ENCODE measurements at regions not wholly inside any gene's neighbourhood (a gene's known extent, or its start where the extent isn't known, plus 50 kb on each side); places are given as distances from the start of the nearest gene placed in this dataset.
"Not testable (repeated sequence)": the region's sequence is repeated elsewhere in the genome, so short reads cannot be mapped to it uniquely, and the experiment has no call there.

GRCh38 chr17:27089929-27090247, 204.0 kb upstream of the WSB1 start:
- Histone ChIP-seq H3K36me3 (no peaks in the 10 kb centered on the region), H3K27ac (no peak overlapping the region), H3K4me3 (ENCODE audit: low read depth, low read length) (no peak overlapping the region), H3K9me3 (ENCODE audit: severe bottlenecking) (no peaks in the 10 kb centered on the region), H3K27me3 (ENCODE audit: insufficient read depth, low read depth, severe bottlenecking) (peaks cover 31% of the 10 kb centered on the region)
- no peak for DNase-seq
- TF ChIP-seq, protein P1, sequence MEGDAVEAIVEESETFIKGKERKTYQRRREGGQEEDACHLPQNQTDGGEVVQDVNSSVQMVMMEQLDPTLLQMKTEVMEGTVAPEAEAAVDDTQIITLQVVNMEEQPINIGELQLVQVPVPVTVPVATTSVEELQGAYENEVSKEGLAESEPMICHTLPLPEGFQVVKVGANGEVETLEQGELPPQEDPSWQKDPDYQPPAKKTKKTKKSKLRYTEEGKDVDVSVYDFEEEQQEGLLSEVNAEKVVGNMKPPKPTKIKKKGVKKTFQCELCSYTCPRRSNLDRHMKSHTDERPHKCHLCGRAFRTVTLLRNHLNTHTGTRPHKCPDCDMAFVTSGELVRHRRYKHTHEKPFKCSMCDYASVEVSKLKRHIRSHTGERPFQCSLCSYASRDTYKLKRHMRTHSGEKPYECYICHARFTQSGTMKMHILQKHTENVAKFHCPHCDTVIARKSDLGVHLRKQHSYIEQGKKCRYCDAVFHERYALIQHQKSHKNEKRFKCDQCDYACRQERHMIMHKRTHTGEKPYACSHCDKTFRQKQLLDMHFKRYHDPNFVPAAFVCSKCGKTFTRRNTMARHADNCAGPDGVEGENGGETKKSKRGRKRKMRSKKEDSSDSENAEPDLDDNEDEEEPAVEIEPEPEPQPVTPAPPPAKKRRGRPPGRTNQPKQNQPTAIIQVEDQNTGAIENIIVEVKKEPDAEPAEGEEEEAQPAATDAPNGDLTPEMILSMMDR (IDR thresholded peaks at IDR 0.05; ENCODE audit: low read depth, low read length) = no peak

DNA sequence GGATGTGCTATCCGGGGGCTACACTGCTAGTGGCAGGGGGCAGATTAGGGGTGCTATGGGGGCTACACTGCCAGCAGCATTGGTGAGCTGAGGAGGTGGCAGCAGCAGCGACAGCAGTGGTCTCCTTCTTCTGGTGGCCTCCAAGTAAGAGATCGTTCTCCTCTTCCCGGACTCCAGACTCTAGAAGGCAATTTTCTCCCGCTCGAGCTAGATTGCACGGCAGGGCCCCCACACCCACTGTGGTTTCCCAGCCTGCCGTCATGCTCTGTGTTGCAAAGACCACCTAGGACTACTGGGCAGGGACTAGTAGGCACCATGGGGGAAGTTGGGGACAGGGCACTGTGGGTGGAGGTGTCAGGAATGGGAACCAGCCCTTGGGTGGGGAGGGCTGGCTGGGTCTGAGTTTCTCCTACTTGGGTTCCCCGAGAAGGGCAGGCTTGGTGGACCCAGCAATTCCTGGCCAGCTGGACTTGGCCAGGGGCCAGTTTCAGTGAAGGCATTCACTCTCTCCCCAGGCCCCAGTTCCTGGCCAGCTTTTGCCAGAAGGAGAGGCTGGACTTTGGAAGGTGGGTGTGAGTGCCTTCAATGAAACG, 203.4 kb upstream of the WSB1 start:
- H3K9me3 ChIP-seq (ENCODE audit: severe bottlenecking) = not testable (repeated sequence)

GRCh38 chr17:27091043-27091497, 202.8 kb upstream of the WSB1 start:
- no peaks in the 10 kb centered on the region for H3K9me3 ChIP-seq (ENCODE audit: severe bottlenecking)
- TF ChIP-seq, protein P1 (IDR thresholded peaks at IDR 0.05; ENCODE audit: low read depth, low read length) = no peak
- peaks cover 34% of the 10 kb centered on the region for H3K27me3 ChIP-seq (ENCODE audit: insufficient read depth, low read depth, severe bottlenecking)
- no peak overlapping the region for H3K27ac ChIP-seq
- H3K4me3 ChIP-seq (ENCODE audit: low read depth, low read length) = no peak overlapping the region
- no peaks in the 10 kb centered on the region for H3K36me3 ChIP-seq
- DNase-seq = no peak

More for the DNA sequence above, 203.4 kb upstream of the WSB1 start:
- H3K27ac ChIP-seq; H3K36me3 ChIP-seq; DNase-seq; H3K4me3 ChIP-seq (ENCODE audit: low read depth, low read length): not testable (repeated sequence)
- peaks cover 31% of the 10 kb centered on the region for H3K27me3 ChIP-seq (ENCODE audit: insufficient read depth, low read depth, severe bottlenecking)

DNA sequence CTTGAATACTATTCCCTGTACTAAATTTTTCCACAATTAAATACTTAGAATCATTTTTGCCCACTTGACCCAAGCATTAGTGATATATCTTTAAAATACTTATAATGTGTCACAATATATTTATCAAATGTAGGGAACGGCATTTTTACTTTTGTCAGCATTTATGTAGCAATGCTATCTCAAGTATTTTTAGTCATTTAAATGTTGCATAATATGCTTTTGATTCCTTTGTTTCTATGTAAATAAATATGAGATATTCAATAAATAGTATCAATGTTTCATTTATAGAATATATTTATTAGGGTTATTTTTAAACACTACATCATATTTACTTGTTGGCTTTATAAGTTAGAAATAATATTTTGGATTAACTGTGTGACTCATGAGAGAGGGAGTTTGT, 199.7 kb upstream of the WSB1 start:
- not testable (repeated sequence) for H3K9me3 ChIP-seq (ENCODE audit: severe bottlenecking); DNase-seq; H3K4me3 ChIP-seq (ENCODE audit: low read depth, low read length); H3K27ac ChIP-seq; H3K36me3 ChIP-seq
- H3K27me3 ChIP-seq (ENCODE audit: insufficient read depth, low read depth, severe bottlenecking) = peaks cover 25% of the 10 kb centered on the region

DNA sequence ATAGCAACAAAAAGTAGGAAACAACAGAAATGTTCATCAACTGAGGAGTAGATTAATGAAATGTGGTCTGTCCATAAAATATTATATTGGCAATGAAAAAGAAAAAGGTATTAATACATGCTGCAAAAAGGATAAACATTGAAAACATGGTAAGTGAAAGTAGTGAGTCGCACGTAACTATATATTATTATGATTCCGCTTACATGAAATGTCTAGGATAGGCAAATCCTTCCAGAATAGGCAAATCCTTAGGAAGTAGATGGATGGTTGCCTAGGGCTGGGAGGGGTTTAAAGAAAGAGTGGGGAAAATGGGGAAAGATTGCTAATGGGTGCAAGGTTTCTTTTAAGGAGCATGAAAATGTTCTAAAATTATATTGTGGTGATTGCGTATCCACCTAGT, 198.1 kb upstream of the WSB1 start:
- not testable (repeated sequence) for H3K36me3 ChIP-seq; H3K27ac ChIP-seq; H3K4me3 ChIP-seq (ENCODE audit: low read depth, low read length); DNase-seq; H3K9me3 ChIP-seq (ENCODE audit: severe bottlenecking)
- H3K27me3 ChIP-seq (ENCODE audit: insufficient read depth, low read depth, severe bottlenecking) = peaks cover 19% of the 10 kb centered on the region

- H3K36me3 ChIP-seq; H3K4me3 ChIP-seq (ENCODE audit: low read depth, low read length); H3K9me3 ChIP-seq (ENCODE audit: severe bottlenecking); H3K27ac ChIP-seq; DNase-seq: not testable (repeated sequence)
- peaks cover 22% of the 10 kb centered on the region for H3K27me3 ChIP-seq (ENCODE audit: insufficient read depth, low read depth, severe bottlenecking)
These were observed 194.6 kb upstream of the WSB1 start for GRCh38 chr17:27099266-27099665.

DNA sequence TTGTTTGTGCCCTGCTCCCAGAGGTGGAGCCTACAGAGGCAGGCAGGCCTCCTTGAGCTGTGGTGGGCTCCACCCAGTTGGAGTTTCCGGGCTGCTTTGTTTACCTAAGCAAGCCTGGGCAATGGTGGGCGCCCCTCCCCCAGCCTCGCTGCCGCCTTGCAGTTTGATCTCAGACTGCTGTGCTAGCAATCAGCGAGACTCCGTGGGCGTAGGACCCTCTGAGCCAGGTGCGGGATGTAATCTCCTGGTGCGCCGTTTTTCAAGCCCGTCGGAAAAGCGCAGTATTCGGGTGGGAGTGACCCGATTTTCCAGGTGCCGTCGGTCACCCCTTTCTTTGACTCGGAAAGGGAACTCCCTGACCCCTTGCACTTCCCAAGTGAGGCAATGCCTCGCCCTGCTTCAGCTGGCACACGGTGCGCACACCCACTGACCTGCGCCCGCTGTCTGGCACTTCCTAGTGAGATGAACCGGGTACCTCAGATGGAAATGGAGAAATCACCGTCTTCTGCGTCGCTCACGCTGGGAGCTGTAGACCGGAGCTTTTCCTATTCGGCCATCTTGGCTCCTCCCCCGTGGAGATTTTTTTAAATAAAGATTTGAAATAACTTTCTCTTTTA, 189.2 kb upstream of the WSB1 start:
- not testable (repeated sequence) for DNase-seq; H3K4me3 ChIP-seq (ENCODE audit: low read depth, low read length); H3K36me3 ChIP-seq; H3K27ac ChIP-seq; H3K27me3 ChIP-seq (ENCODE audit: insufficient read depth, low read depth, severe bottlenecking); H3K9me3 ChIP-seq (ENCODE audit: severe bottlenecking)

GRCh38 chr17:27105636-27106035, 188.3 kb upstream of the WSB1 start:
- Histone ChIP-seq H3K36me3 (no peaks in the 10 kb centered on the region), H3K4me3 (ENCODE audit: low read depth, low read length) (no peak overlapping the region), H3K9me3 (ENCODE audit: severe bottlenecking) (no peaks in the 10 kb centered on the region), H3K27me3 (ENCODE audit: insufficient read depth, low read depth, severe bottlenecking) (peaks cover 7% of the 10 kb centered on the region), H3K27ac (no peak overlapping the region)
- no peak for DNase-seq
- TF ChIP-seq, protein P1 (IDR thresholded peaks at IDR 0.05; ENCODE audit: low read depth, low read length) = no peak

Measured in WERI-Rb-1 (cell line).